Brain microvascular endothelial cell (primary cell): ENCODE measurements at regions not wholly inside any gene's neighbourhood (a gene's known extent, or its start where the extent isn't known, plus 50 kb on each side); places are given as distances from the start of the nearest gene placed in this dataset.
"Not testable (repeated sequence)": the region's sequence is repeated elsewhere in the genome, so short reads cannot be mapped to it uniquely, and the experiment has no call there.

Experiments
- DNase-seq: peaks from one replicate; pipeline ENCODE4 v3.0.0-alpha.2; 2020
- H3K27ac ChIP-seq: fragments of 250-450 bp; sonication (Bioruptor Pico); 2 replicates; pipeline ENCODE4 v1.5.1; 2020; ENCODE audit warnings: mild to moderate bottlenecking, moderate library complexity
- H3K27me3 ChIP-seq: fragments of 250-450 bp; sonication (Bioruptor Pico); replicated peaks from 2 replicates; pipeline ENCODE4 v1.5.1; 2020; ENCODE audit warnings: mild to moderate bottlenecking
- H3K36me3 ChIP-seq: fragments of 250-450 bp; sonication (Bioruptor Pico); replicated peaks from 2 replicates; pipeline ENCODE4 v1.5.1; 2020; ENCODE audit warnings: mild to moderate bottlenecking
- H3K4me3 ChIP-seq: 2 replicates; pipeline ENCODE4 v1.5.1; 2011; ENCODE audit warnings: low read depth, mild to moderate bottlenecking, control low read depth, low read length, moderate library complexity
- CTCF ChIP-seq: IDR thresholded peaks from 2 replicates; pipeline ENCODE4 v1.5.1; 2011; ENCODE audit warnings: low read depth, mild to moderate bottlenecking, moderate library complexity, low read length, control low read depth, inconsistent platforms; ENCODE audit errors: missing control alignments
- in situ Hi-C: cut with HindIII; loops from 2 replicates; pipeline ENCODE4 v1.10.0; 2017; ENCODE audit warnings: low sequenced_read_pairs, low pct_ligation_motif_present

GRCh38 chr14:97117693-97118092 lies 320.5 kb downstream of the VRK1 start:
- Histone ChIP-seq H3K36me3 (no peaks in the 10 kb centered on the region), H3K27ac (no peak overlapping the region), H3K4me3 (no peak overlapping the region), H3K27me3 (no peaks in the 10 kb centered on the region)
- no peak for TF ChIP-seq CTCF
- DNase-seq = no peak
- in situ Hi-C loops = no loop called here

- in situ Hi-C loops = no loop called here
- Histone ChIP-seq H3K27me3 (no peaks in the 10 kb centered on the region), H3K27ac (no peak overlapping the region), H3K36me3 (no peaks in the 10 kb centered on the region), H3K4me3 (no peak overlapping the region)
- no peak for TF ChIP-seq CTCF
- DNase-seq = no peak
Measured at GRCh38 chr14:97120204-97120603, 323.0 kb downstream of the VRK1 start.

- DNase-seq = no peak
- no peak for TF ChIP-seq CTCF
- Histone ChIP-seq H3K27ac (no peak overlapping the region), H3K36me3 (no peaks in the 10 kb centered on the region), H3K4me3 (no peak overlapping the region), H3K27me3 (no peaks in the 10 kb centered on the region)
- in situ Hi-C loops = no loop called here
Measured at GRCh38 chr14:97120611-97121031, 323.4 kb downstream of the VRK1 start.

- Histone ChIP-seq H3K27me3 (no peaks in the 10 kb centered on the region), H3K4me3 (no peak overlapping the region), H3K36me3 (no peaks in the 10 kb centered on the region), H3K27ac (no peak overlapping the region)
- no peak for TF ChIP-seq CTCF
- in situ Hi-C loops = no loop called here
- no peak for DNase-seq
Measured at GRCh38 chr14:97129639-97130038, 332.5 kb downstream of the VRK1 start.

- DNase-seq, in situ Hi-C loops, H3K4me3 ChIP-seq, H3K27ac ChIP-seq, H3K27me3 ChIP-seq, H3K36me3 ChIP-seq: not testable (repeated sequence)
Measured at GRCh38 chr14:97135847-97136246, 338.7 kb downstream of the VRK1 start.

- no peak overlapping the region for H3K4me3 ChIP-seq
- in situ Hi-C loops = no loop called here
- no peak overlapping the region for H3K27ac ChIP-seq
- TF ChIP-seq CTCF = no peak
- H3K36me3 ChIP-seq = no peaks in the 10 kb centered on the region
- DNase-seq = no peak
- H3K27me3 ChIP-seq = no peaks in the 10 kb centered on the region
Measured at GRCh38 chr14:97137705-97138104, 340.5 kb downstream of the VRK1 start.
